Inflammatory macrophage treated with lipopolysaccharide for 4 hours (primary cell): ENCODE measurements at regions not wholly inside any gene's neighbourhood (a gene's known extent, or its start where the extent isn't known, plus 50 kb on each side); places are given as distances from the start of the nearest gene placed in this dataset.
"Not testable (repeated sequence)": the region's sequence is repeated elsewhere in the genome, so short reads cannot be mapped to it uniquely, and the experiment has no call there.

Experiments used
- DNase-seq: peaks from one replicate; pipeline ENCODE4 v3.0.0-alpha.2; 2020

DNA sequence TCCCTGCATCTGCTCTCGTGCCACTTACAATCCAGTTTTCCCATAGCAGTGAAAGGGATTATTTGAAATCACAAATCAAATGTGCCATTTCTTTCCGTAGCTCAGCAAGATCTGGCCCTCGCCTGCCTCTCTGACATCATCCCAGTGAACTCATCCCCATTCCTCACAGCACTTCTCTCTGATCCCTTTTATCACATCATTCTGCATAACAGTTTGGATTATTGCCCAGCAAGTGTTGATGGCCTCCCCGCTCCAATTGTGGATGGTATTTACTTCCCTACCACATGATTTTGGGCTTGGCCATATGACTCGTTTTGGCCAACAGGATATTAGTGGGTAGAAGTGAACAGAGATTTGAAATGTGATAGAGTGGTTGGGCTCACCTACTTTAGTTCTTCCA is 185.0 kb downstream of the NPIPA7 start:
- not testable (repeated sequence) for DNase-seq

- not testable (repeated sequence) for DNase-seq
Measured at GRCh38 chr16:16565326-16565725, 186.4 kb downstream of the NPIPA7 start.

- not testable (repeated sequence) for DNase-seq
Measured at GRCh38 chr16:16570055-16570454, 191.1 kb downstream of the NPIPA7 start.

DNA sequence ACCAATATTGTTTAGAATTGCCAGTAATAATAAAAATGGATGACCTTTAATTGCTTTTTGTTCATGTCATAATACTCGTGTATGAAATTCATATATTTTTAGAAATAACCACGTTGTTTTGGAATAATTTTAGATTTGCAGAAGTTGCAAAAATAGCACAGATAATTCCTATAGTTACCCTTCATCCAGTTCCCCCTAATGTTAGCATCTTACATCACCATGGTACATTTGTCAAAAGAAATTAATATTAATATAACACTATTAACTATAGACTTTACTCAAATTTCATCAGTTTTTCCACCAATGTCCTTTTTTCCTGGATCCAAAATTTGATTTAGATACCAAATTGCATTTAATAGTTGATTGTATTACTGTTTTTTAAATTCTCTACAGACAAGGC is 191.9 kb downstream of the NPIPA7 start:
- DNase-seq: not testable (repeated sequence)

GRCh38 chr16:16572130-16572774 is 193.3 kb downstream of the NPIPA7 start:
- DNase-seq: not testable (repeated sequence)

DNA sequence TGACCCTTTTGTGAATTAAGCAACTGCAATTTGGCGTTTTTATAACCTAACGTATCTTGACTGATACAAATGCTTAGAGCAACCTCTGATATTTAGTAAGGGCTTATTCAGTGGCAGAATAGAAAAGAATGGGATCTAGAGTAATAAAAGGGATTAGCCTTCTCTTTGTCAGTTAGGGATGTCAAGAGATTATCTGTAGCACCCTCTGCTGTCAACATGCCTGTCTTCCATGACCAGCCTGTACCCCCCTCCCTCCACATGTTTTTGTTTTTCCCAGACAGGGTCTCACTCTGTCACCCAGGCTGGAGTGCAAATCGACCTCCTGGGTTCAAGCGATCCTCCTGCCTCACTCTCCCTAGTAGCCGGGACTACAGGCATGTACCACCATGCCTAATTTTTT is 198.1 kb downstream of the NPIPA7 start:
- DNase-seq: not testable (repeated sequence)

- DNase-seq: peak; percentile 30
Measured at GRCh38 chr16:16578701-16579100, 199.8 kb downstream of the NPIPA7 start.

- not testable (repeated sequence) for DNase-seq
Measured at GRCh38 chr16:16582916-16583315, 204.0 kb downstream of the NPIPA7 start.

DNA sequence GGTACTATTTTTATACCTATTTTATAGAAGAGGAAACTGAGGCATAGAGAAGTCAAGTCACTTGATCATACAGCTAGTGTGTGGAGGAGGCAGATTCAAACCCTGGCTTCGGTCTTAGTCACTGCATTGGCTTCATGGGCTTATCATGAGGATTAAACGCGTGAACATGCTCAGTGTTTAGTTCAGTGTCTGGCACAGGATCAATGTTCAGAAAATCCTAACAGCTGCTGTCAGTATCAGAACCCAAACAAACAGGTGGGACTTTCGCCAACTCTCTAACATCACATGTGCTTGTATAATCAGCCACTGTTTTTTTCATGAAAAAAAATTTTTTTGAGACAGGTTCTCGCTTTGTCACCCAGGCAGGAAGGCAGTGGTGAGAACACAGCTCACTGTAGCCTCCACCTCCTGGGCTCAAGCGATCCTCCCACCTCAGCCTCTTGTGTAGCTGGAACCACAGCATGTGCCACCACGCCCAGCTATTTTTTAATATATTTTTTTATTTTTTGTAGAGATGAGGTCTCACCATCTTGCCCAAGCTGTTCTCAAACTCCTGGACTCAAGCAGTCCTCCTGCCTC is 207.2 kb downstream of the NPIPA7 start:
- not testable (repeated sequence) for DNase-seq

GRCh38 chr16:16586969-16587368 is 208.0 kb downstream of the NPIPA7 start:
- DNase-seq: not testable (repeated sequence)

DNA sequence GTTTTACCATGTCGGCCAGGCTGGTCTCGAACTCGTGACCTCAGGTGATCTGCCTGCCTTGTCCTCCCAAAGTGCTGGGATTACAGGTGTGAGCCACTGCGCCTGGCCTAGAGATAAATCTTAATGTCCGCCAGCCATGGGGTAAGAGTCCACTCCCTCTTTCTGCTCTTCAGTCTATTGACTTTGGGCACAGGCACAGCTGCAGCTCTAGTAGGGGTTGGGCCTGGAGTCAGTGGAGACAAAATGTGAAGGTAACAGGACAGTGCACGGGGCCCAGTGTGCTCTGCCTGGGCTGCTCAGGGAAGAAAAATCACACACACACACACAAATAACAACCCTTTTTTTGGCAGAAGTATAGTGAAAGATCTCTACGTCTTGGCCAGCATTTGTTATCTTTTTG is 209.5 kb downstream of the NPIPA7 start:
- DNase-seq: not testable (repeated sequence)

DNA sequence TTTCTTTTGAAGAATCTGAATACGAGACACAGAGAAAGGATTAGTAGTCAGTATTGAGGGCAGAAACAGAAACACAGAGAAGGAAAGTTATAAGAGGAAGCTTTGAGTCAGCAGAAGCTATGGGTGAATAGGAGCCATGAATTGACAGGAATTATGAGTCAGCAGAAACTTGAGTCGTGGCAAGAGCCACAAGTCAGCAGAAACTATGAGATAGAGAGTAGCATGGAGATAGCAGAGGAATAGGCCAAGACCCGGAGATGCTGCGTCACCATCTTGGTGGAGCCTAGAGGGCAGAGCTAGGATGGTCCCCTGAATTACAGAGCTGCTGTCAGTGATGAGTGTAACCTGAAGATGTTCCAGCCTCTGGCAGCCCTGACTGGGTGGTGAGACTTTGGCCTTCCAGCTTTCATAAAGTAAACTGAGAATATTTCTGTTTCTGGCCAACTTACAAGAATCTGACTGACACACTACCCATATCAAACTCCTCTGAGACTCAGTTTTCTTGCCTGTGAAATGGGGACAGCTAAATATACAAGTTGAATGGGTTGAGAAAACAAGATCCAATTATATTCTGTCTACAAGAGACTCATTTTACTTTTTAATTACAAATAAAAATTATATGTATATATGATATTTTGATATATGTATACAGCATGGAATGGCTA is 211.8 kb downstream of the NPIPA7 start:
- not testable (repeated sequence) for DNase-seq

DNA sequence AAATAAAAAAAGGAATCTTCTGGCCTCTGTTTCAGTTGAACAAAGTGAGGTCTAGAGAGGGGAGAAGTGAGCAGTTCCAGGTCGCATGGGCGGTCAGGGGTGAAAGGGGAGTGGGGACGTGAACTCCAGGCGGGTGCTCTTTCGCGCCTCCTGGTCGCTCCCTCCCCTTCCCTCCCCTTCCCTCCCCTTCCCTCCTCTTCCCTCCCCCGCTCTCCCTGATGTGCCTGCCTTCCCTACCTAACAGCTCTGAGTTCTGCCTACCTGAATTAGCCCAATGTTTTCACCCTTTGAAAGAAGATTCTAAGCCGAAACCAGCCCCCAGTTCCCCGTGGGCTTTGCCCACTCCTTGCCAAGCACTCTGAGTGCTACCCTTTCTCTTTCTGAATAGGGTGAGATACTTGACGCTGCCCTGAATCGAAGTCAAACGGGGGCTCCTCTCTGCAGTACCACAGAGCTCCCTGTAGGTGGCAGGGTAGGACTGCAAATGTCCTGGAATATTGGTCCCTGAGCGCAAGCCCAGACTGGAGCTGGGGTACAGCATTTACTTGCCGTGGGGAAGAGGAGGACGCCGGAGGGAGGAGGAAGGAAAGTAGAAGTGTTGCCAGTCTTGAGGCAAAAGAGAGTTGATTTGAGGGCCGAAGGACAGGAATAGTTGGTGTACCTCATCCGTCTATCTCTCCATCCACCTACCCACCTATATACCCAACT is 214.4 kb downstream of the NPIPA7 start:
- DNase-seq: not testable (repeated sequence)

DNA sequence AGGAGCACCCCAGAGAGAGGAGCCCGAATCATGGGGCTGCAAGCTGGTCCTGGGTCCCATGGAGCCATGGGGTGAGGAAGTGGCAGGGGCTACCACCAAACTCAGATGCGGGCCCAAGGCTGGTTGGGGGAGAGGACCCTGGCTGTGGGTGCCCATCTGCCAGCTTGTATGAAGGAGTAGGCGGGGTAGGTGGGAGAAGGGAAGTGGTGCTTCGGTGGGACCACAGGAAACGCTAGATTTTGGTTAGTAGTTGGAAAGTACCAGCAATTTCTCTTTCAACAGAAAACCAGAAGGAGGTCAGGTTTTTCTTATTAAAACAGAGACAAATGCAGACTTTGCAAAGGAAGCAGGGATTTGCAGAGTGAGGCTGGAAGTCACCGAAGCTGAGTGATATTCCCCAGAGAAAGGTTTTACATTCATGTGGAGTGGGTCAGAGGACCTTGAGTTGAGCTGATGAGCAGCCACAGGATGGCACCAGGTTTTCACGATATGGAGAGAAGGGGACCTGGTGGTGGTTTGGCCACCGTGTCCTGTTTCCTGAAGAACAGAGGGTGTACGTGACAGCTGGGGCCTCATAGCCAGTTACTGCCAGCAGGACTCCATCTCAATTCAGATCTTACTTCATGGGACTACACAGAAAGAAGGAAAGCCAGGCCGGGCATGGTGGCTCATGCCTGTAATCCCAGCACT is 216.2 kb downstream of the NPIPA7 start:
- not testable (repeated sequence) for DNase-seq

DNA sequence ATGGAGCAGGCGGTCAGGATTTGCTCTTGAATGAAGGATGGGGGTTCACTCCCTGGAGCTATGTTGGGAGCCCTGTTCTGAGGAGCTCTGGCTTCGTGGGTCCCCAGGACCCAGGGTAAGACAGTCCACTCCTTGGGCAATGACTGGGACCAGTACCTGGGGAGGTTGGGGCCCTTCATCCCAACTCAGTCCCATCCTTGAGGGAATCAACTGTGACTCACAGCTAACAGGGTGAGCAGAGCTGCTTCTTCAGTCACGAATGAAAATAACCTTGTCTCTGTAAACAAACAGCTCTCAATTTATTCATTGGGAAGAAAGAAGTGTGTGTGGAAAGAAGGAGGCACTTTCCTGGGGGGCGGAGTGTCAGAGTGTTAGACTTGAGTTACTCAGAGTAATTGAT is 222.3 kb downstream of the NPIPA7 start:
- not testable (repeated sequence) for DNase-seq

DNA sequence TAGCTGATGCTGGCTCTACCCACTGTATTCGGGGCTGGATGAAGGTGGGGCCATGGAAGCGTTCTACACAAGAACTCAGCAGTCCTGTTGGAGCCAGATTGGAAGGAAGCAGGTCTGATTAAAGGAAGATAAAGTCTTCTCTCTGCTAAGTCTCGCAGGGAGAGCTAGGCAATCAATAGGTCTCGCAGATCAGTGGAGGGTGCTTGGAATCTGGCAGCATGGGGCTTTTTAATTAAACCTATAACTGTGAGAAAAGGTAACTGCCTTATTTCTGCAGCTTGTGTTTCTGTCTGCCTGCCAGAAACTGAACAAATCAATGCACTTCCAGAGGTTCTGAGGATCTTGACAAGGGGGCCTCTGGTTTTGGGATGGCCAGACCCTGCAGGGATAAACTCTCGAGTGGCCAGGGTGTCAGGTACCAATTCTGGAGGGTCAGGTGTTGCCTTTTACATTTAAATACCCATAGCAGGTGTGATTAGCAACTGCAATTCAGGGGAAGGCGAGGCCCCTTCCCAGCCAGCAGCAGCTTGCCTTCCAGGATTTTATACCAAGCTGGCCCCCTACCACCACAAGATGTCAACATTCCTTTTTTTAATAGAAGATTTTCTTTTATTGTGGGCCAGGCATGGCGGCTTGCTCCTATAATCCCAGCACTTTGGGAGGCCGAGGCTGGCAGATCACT is 228.6 kb downstream of the NPIPA7 start:
- DNase-seq: not testable (repeated sequence)

DNA sequence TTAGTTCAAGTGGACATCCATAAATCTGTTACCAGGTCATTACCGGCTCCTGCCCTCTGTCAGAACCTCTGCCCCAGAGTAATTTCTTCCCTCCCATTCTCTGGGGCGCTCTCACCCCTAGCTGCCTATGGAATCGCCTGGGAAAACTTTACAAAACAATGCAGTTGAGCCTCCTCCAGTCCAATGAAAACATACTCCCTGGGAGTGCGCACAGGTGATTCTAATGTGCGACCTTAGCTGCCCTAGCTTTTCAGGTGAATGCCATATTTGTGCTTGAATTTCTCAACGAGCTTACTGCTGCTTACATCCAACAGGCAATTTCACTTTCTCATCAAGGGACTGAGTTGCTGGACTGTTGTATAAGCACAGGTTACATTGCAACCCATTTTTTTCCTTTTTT is 230.7 kb downstream of the NPIPA7 start:
- not testable (repeated sequence) for DNase-seq

DNA sequence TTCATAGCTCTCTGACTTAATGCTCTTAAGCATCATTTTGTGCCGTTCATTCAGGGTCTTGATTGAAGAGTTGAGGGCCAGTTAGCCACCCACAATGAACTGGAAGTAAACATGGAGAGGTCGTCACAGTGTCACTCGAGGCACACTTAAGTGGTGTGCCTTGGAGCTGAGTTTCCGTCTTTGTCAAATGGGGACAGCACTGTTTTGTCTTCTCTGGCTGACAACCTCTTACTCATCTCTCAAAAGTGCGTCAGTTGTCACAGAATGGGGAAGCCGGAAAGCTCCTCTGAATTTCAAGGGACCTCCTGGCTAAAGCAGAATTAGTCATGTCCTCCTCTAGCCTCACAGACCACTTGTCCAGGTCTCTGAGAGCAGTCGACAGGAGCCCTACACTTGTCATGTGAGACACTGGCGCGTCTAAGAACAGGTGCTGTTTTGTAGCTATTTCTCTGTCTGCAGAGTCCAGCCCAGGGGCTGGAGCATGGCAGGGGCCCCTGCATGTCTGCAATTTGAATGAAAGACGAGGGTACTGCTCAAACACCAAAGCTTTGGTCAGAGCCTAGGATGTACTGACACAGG is 231.5 kb downstream of the NPIPA7 start:
- DNase-seq: not testable (repeated sequence)

DNA sequence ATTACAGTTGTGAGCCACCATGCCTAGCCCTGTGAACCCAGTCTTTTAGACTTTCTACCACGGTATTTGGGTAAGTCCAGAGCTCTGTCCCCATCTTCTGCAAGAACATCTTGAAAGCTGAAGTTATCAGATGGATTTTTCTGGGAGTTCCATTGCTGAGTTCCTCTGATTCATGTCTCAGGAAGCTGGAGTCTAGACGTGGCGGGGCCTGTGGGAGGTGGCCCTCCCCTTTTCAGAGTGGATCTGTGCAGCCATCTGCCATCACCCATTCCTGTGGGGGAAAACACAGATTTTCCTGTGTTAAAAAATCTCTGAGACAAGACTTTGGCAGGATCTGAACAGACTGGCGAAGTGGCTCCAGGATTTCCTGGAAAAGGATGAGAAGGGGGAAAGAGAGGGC is 234.3 kb downstream of the NPIPA7 start:
- DNase-seq: not testable (repeated sequence)

- not testable (repeated sequence) for DNase-seq
Measured at GRCh38 chr16:16614484-16614883, 235.5 kb downstream of the NPIPA7 start.

- DNase-seq: not testable (repeated sequence)
Measured at GRCh38 chr16:16618963-16619465, 240.1 kb downstream of the NPIPA7 start.

DNA sequence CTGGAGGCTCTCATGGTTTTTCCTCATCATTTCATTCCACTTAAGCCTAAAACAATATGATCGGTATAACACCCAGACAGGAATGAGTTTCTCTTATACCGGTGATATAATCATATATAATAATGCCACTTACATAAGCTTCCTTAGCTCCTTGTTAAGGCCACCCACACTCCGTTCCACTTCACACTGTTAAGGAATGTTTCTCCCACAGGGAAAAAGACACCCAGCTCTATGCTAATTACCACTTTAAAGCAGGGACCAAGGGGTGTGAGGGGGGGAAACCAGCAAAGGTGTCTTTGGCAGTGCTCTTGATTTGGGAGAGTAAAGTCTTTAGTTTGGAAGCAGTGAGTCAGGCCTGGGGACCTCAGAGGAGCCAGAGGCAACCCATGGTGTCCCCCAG is 245.4 kb downstream of the NPIPA7 start:
- DNase-seq: not testable (repeated sequence)
